ENCODE measurements at regions not wholly inside any gene's neighbourhood (a gene's known extent, or its start where the extent isn't known, plus 50 kb on each side); places are given as distances from the start of the nearest gene placed in this dataset.

DNA sequence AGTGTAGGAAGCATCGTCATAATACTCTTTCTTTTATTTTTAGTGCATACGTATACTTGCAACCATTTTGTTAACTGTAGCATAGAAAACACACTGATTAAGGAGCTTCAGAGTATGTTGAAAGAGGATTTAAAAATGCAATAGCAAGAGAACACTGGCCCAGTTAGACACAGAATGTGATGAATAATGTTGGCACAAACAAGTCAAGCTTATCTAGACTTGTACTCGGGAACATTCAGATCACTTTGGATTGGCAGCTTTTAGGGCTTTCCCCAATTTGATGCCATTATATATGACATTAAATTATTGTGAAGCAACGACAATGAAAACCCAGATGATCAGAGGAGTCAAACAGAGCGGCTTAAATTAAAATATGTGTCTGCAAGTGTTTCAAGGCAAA, 468.1 kb downstream of the PRKD1 start:
- Histone ChIP-seq H3K4me1 (ENCODE audit: insufficient read depth, low read length) (no peaks in the 10 kb centered on the region), H3K56ac (ENCODE audit: insufficient read length, low read depth, low read length) (no peak overlapping the region), H3K23me2 (ENCODE audit: insufficient read length, low read depth, low read length, poor library complexity, severe bottlenecking) (no peaks in the 10 kb centered on the region), H3K9ac (ENCODE audit: extremely low read depth, insufficient read length, low read length) (no peak overlapping the region), H3K79me1 (ENCODE audit: insufficient read depth, low read depth, low read length, poor library complexity, severe bottlenecking) (no peaks in the 10 kb centered on the region), H3K4ac (ENCODE audit: low read depth, low read length) (no peak overlapping the region), H3K18ac (ENCODE audit: insufficient read length, low read depth, low read length) (no peak overlapping the region), H3K14ac (ENCODE audit: insufficient read depth, low read length) (no peak overlapping the region), H3K27ac (ENCODE audit: insufficient read length, low read depth, low read length) (no peak overlapping the region), H2BK120ac (ENCODE audit: low read depth, low read length, poor library complexity, severe bottlenecking) (no peak overlapping the region), H3K79me2 (ENCODE audit: insufficient read depth, low read length) (no peaks in the 10 kb centered on the region), H4K20me1 (ENCODE audit: control insufficient read depth, insufficient read depth, insufficient read length) (no peaks in the 10 kb centered on the region), H3T11ph (ENCODE audit: low read length) (no peak overlapping the region), H3K23ac (ENCODE audit: insufficient read length, low read depth, low read length) (no peak overlapping the region), H2BK15ac (ENCODE audit: low read depth, low read length) (no peak overlapping the region), H2BK5ac (ENCODE audit: insufficient read length, low read length) (no peak overlapping the region), H2AK5ac (ENCODE audit: insufficient read length, low read length) (no peak overlapping the region), H4K8ac (replicated peaks; ENCODE audit: insufficient read length, low read depth, low read length) (no peak overlapping the region), H4K5ac (ENCODE audit: insufficient read length, low read depth, low read length) (no peak overlapping the region), H4K91ac (ENCODE audit: insufficient read length, low read depth, low read length) (no peak overlapping the region), H3K4me2 (ENCODE audit: insufficient read depth, insufficient read length, low read length) (no peak overlapping the region), H3K27me3 (ENCODE audit: insufficient read depth, low read length) (no peaks in the 10 kb centered on the region), H3K9me3 (ENCODE audit: control insufficient read depth, low read depth, low read length) (no peaks in the 10 kb centered on the region), H2BK12ac (ENCODE audit: insufficient read length, low read depth, low read length) (no peak overlapping the region), H2BK20ac (ENCODE audit: low read depth, low read length, poor library complexity, severe bottlenecking) (no peak overlapping the region), H2AFZ (ENCODE audit: low read length) (no peak overlapping the region)
- no CpG with 5 or more reads among the region's 5 CpGs for WGBS (ENCODE audit: extremely low coverage, insufficient read length, low lambda C conversion rate)
- no peak overlapping the region for H3K27ac Mint-ChIP-seq
- no peak overlapping the region for H3K4me3 Mint-ChIP-seq
- TF ChIP-seq CTCF (conservative IDR thresholded peaks at IDR 0.05) = no peak
- H3K9me3 Mint-ChIP-seq = no peaks in the 10 kb centered on the region; a peak in 1 of 5 replicates
- peaks cover 2% of the 10 kb centered on the region for H3K27me3 Mint-ChIP-seq (ENCODE audit: low read depth)
- 0 out of 4 replicates have a peak, but pooled peaks cover 0 to 3% of the 10 kb centered on the region in 2 experiments for H3K4me1 Mint-ChIP-seq
- no peak for DNase-seq
- H3K36me3 Mint-ChIP-seq (ENCODE audit: insufficient read depth in 1 of 3, low read depth in 3 of 3) = no peaks in the 10 kb centered on the region; a peak in 1 of 7 replicates

All from H9 (cell line).